ENCODE measurements at regions not wholly inside any gene's neighbourhood (a gene's known extent, or its start where the extent isn't known, plus 50 kb on each side); places are given as distances from the start of the nearest gene placed in this dataset.

GRCh38 chr6:40185486-40185885, 251.2 kb upstream of the MOCS1 start:
- TF ChIP-seq, protein P1, sequence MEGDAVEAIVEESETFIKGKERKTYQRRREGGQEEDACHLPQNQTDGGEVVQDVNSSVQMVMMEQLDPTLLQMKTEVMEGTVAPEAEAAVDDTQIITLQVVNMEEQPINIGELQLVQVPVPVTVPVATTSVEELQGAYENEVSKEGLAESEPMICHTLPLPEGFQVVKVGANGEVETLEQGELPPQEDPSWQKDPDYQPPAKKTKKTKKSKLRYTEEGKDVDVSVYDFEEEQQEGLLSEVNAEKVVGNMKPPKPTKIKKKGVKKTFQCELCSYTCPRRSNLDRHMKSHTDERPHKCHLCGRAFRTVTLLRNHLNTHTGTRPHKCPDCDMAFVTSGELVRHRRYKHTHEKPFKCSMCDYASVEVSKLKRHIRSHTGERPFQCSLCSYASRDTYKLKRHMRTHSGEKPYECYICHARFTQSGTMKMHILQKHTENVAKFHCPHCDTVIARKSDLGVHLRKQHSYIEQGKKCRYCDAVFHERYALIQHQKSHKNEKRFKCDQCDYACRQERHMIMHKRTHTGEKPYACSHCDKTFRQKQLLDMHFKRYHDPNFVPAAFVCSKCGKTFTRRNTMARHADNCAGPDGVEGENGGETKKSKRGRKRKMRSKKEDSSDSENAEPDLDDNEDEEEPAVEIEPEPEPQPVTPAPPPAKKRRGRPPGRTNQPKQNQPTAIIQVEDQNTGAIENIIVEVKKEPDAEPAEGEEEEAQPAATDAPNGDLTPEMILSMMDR (IDR thresholded peaks at IDR 0.05; ENCODE audit: low read depth, low read length), result no peak
- TF ChIP-seq EZH2phosphoT487 (IDR thresholded peaks at IDR 0.05; ENCODE audit: low read depth), result no peak
